ENCODE measurements at regions not wholly inside any gene's neighbourhood (a gene's known extent, or its start where the extent isn't known, plus 50 kb on each side); places are given as distances from the start of the nearest gene placed in this dataset.

DNA sequence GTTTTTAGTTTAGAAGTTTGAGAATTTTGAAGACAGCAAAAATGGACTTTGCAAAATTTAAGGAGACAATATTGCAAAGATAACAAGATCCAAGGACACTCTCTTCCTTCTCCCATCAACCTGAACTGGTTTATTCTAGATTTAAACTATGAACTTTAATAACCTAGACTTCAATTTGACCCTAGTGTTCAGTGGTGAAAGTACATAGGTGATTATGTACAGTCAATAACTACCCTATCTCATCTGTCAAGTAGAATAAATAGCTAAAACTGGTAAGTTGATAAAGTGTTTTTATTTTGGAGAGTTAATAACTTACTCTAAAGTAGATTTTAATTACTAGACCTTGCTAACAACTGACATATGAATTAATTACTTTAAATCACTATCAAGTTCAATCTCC lies 52.9 kb upstream of the NFE2L2 start:
- H4K20me1 ChIP-seq (ENCODE audit: insufficient read depth, low read length): no peaks in the 10 kb centered on the region
- no peak overlapping the region for H3K4me2 ChIP-seq (ENCODE audit: low read length)
- H3F3A ChIP-seq (ENCODE audit: insufficient read depth, low read length): no peaks in the 10 kb centered on the region
- no peaks in the 10 kb centered on the region for H3K36me3 ChIP-seq (ENCODE audit: insufficient read depth, low read length)
- no peaks in the 10 kb centered on the region for H3K27me3 ChIP-seq (ENCODE audit: insufficient read depth, low read length)
- no peak overlapping the region for H2AFZ ChIP-seq (ENCODE audit: low read length)
- no peaks in the 10 kb centered on the region for H3K9me2 ChIP-seq (ENCODE audit: low read depth, low read length)
- H3K9me3 ChIP-seq (ENCODE audit: low read length): no peaks in the 10 kb centered on the region
- no peaks in the 10 kb centered on the region for H3K79me2 ChIP-seq (ENCODE audit: insufficient read depth, low read length)
- TF ChIP-seq, protein P1, sequence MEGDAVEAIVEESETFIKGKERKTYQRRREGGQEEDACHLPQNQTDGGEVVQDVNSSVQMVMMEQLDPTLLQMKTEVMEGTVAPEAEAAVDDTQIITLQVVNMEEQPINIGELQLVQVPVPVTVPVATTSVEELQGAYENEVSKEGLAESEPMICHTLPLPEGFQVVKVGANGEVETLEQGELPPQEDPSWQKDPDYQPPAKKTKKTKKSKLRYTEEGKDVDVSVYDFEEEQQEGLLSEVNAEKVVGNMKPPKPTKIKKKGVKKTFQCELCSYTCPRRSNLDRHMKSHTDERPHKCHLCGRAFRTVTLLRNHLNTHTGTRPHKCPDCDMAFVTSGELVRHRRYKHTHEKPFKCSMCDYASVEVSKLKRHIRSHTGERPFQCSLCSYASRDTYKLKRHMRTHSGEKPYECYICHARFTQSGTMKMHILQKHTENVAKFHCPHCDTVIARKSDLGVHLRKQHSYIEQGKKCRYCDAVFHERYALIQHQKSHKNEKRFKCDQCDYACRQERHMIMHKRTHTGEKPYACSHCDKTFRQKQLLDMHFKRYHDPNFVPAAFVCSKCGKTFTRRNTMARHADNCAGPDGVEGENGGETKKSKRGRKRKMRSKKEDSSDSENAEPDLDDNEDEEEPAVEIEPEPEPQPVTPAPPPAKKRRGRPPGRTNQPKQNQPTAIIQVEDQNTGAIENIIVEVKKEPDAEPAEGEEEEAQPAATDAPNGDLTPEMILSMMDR (IDR thresholded peaks at IDR 0.05; ENCODE audit: low read length): no peak
- TF ChIP-seq EZH2 (IDR thresholded peaks at IDR 0.05; ENCODE audit: borderline replicate concordance, low read length): no peak
- no peak overlapping the region for H3K9ac ChIP-seq (ENCODE audit: low read length)
- no peaks in the 10 kb centered on the region for H3K4me1 ChIP-seq (ENCODE audit: insufficient read depth, low read length, severe bottlenecking)
- no peak overlapping the region for H3K4me3 ChIP-seq (ENCODE audit: low read depth, low read length, poor library complexity, severe bottlenecking)
- no peak overlapping the region for H3K27ac ChIP-seq (ENCODE audit: low read depth, low read length, poor library complexity, severe bottlenecking)

DNA sequence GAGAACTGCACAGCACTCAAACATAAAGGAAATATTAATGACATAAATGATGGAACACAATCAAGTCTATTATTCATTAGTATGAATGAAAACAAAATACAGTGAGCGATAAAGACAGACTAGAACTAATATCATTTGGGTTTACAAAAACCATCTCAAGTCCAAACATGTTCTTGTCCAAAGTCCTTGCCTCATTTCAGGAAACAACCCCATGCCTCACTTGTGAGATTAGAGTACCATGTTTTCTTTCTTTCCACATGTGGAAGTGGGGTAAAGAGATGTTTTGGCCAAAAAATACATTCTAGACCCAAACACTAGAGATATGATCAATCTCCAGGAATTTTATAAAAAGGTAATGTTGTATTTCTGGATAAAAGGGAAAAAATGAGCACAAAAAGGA lies 53.3 kb upstream of the NFE2L2 start:
- H3K27me3 ChIP-seq (ENCODE audit: insufficient read depth, low read length): no peaks in the 10 kb centered on the region
- no peaks in the 10 kb centered on the region for H3K79me2 ChIP-seq (ENCODE audit: insufficient read depth, low read length)
- no peak overlapping the region for H3K4me3 ChIP-seq (ENCODE audit: low read depth, low read length, poor library complexity, severe bottlenecking)
- H3K9me3 ChIP-seq (ENCODE audit: low read length): no peaks in the 10 kb centered on the region
- H2AFZ ChIP-seq (ENCODE audit: low read length): no peak overlapping the region
- no peaks in the 10 kb centered on the region for H4K20me1 ChIP-seq (ENCODE audit: insufficient read depth, low read length)
- no peak for TF ChIP-seq EZH2 (IDR thresholded peaks at IDR 0.05; ENCODE audit: borderline replicate concordance, low read length)
- H3F3A ChIP-seq (ENCODE audit: insufficient read depth, low read length): no peaks in the 10 kb centered on the region
- H3K36me3 ChIP-seq (ENCODE audit: insufficient read depth, low read length): no peaks in the 10 kb centered on the region
- H3K27ac ChIP-seq (ENCODE audit: low read depth, low read length, poor library complexity, severe bottlenecking): no peak overlapping the region
- no peaks in the 10 kb centered on the region for H3K4me1 ChIP-seq (ENCODE audit: insufficient read depth, low read length, severe bottlenecking)
- H3K9ac ChIP-seq (ENCODE audit: low read length): no peak overlapping the region
- H3K4me2 ChIP-seq (ENCODE audit: low read length): no peak overlapping the region
- H3K9me2 ChIP-seq (ENCODE audit: low read depth, low read length): no peaks in the 10 kb centered on the region

DNA sequence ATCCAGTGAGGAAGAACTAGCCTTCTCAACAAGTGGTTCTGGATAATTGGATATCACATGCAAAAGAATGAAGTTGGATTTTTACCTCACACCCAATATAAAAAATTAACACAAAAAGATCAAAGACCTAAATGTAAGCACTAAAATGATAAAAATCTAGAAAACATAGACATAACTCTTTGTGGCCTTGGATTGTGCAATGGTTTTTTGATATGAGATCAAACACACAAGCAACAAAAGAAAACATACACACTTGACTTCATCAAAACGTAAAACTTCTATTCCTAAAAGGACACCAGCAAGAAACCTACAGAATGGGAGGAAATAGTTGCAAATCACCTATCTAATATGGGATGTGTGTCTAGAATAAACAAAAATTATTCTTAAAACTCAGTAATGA lies 54.1 kb upstream of the NFE2L2 start:
- H3K4me1 ChIP-seq (ENCODE audit: insufficient read depth, low read length, severe bottlenecking): no peaks in the 10 kb centered on the region
- no peak overlapping the region for H2AFZ ChIP-seq (ENCODE audit: low read length)
- H3K79me2 ChIP-seq (ENCODE audit: insufficient read depth, low read length): no peaks in the 10 kb centered on the region
- no peaks in the 10 kb centered on the region for H3K36me3 ChIP-seq (ENCODE audit: insufficient read depth, low read length)
- TF ChIP-seq EZH2 (IDR thresholded peaks at IDR 0.05; ENCODE audit: borderline replicate concordance, low read length): no peak
- TF ChIP-seq, protein P1 (IDR thresholded peaks at IDR 0.05; ENCODE audit: low read length): no peak
- H3K27ac ChIP-seq (ENCODE audit: low read depth, low read length, poor library complexity, severe bottlenecking): no peak overlapping the region
- H3K4me2 ChIP-seq (ENCODE audit: low read length): no peak overlapping the region
- no peak overlapping the region for H3K9ac ChIP-seq (ENCODE audit: low read length)
- H3K27me3 ChIP-seq (ENCODE audit: insufficient read depth, low read length): no peaks in the 10 kb centered on the region
- no peaks in the 10 kb centered on the region for H3K9me3 ChIP-seq (ENCODE audit: low read length)
- H3F3A ChIP-seq (ENCODE audit: insufficient read depth, low read length): no peaks in the 10 kb centered on the region
- H3K9me2 ChIP-seq (ENCODE audit: low read depth, low read length): no peaks in the 10 kb centered on the region
- no peaks in the 10 kb centered on the region for H4K20me1 ChIP-seq (ENCODE audit: insufficient read depth, low read length)
- H3K4me3 ChIP-seq (ENCODE audit: low read depth, low read length, poor library complexity, severe bottlenecking): no peak overlapping the region

DNA sequence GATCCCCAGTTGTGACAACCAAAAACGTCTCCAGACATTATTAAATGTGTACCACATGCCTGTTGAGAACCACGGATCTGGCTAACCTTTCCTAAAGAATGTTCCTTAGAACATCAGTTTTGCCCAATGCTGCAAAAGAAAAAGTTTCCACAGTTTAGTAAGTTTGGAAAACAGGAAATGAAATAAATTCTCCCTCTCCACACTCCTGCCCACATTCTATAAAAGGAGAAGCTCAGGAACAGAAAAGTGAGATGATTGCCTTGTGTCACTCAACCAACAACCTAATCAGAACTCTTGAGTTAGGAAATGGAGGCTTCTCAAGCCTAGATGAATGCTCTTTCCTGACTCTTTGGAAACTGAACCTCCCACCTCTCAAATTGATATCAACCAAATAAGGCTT lies 56.1 kb upstream of the NFE2L2 start:
- Histone ChIP-seq H3F3A (ENCODE audit: insufficient read depth, low read length) (no peaks in the 10 kb centered on the region), H3K4me1 (ENCODE audit: insufficient read depth, low read length, severe bottlenecking) (no peaks in the 10 kb centered on the region), H3K4me2 (ENCODE audit: low read length) (no peak overlapping the region), H3K4me3 (ENCODE audit: low read depth, low read length, poor library complexity, severe bottlenecking) (no peak overlapping the region), H3K36me3 (ENCODE audit: insufficient read depth, low read length) (no peaks in the 10 kb centered on the region), H3K9ac (ENCODE audit: low read length) (no peak overlapping the region), H3K79me2 (ENCODE audit: insufficient read depth, low read length) (no peaks in the 10 kb centered on the region), H3K27me3 (ENCODE audit: insufficient read depth, low read length) (no peaks in the 10 kb centered on the region), H2AFZ (ENCODE audit: low read length) (no peak overlapping the region), H4K20me1 (ENCODE audit: insufficient read depth, low read length) (no peaks in the 10 kb centered on the region), H3K9me2 (ENCODE audit: low read depth, low read length) (no peaks in the 10 kb centered on the region), H3K9me3 (ENCODE audit: low read length) (no peaks in the 10 kb centered on the region), H3K27ac (ENCODE audit: low read depth, low read length, poor library complexity, severe bottlenecking) (no peak overlapping the region)
- TF ChIP-seq, protein P1 (IDR thresholded peaks at IDR 0.05; ENCODE audit: low read length): no peak
- no peak for TF ChIP-seq EZH2 (IDR thresholded peaks at IDR 0.05; ENCODE audit: borderline replicate concordance, low read length)
